HEK293 (cell line): ENCODE measurements at regions not wholly inside any gene's neighbourhood (a gene's known extent, or its start where the extent isn't known, plus 50 kb on each side); places are given as distances from the start of the nearest gene placed in this dataset.

Source experiments
- CTCF ChIP-seq: fragments of 450-650 bp; formaldehyde crosslinking; IDR thresholded peaks from 2 replicates; pipeline ENCODE4 v1.5.1; 2016; ENCODE audit warnings: missing biosample characterization, missing genetic modification characterization
- REST ChIP-seq: fragments of 450-650 bp; formaldehyde crosslinking; IDR thresholded peaks from 2 replicates; pipeline ENCODE4 v1.5.1; 2016; ENCODE audit warnings: missing biosample characterization, missing genetic modification characterization
- ZFP37 ChIP-seq: fragments of 450-650 bp; formaldehyde crosslinking; IDR thresholded peaks from 2 replicates; pipeline ENCODE4 v1.5.1; 2016; ENCODE audit warnings: missing biosample characterization, missing genetic modification characterization
- ZIC2 ChIP-seq: fragments of 450-650 bp; formaldehyde crosslinking; IDR thresholded peaks from 2 replicates; pipeline ENCODE4 v1.5.1; 2016; ENCODE audit warnings: missing biosample characterization, missing genetic modification characterization
- ZNF146 ChIP-seq: fragments of 450-650 bp; formaldehyde crosslinking; IDR thresholded peaks from 2 replicates; pipeline ENCODE4 v1.5.1; 2016; ENCODE audit warnings: missing biosample characterization, missing genetic modification characterization
- ZNF274 ChIP-seq, 2 experiments: fragments of 200-500 bp in 1 of 2; fragments of 450-650 bp in 1 of 2; sonication (Bioruptor generic) in 1 of 2; formaldehyde crosslinking in 1 of 2; IDR thresholded peaks; 2 replicates each; pipeline versions ENCODE4 v1.5.1 to v1.6.1; 2014 to 2016; ENCODE audit warnings: borderline replicate concordance in 1 of 2, inconsistent platforms in 1 of 2, low read length in 1 of 2, missing biosample characterization in 1 of 2, missing genetic modification characterization in 1 of 2
- ZNF529 ChIP-seq: fragments of 450-650 bp; formaldehyde crosslinking; IDR thresholded peaks from 2 replicates; pipeline ENCODE4 v1.5.1; 2017; ENCODE audit warnings: missing genetic modification characterization, missing biosample characterization; ENCODE audit not compliant: insufficient replicate concordance
- ZNF548 ChIP-seq: fragments of 450-650 bp; formaldehyde crosslinking; IDR thresholded peaks from 2 replicates; pipeline ENCODE4 v1.5.1; 2016; ENCODE audit warnings: missing biosample characterization, missing genetic modification characterization

- TF ChIP-seq ZFP37 (tag by site-specific recombination) (no peak), ZIC2 (no peak), REST (tag by site-specific recombination) (no peak), ZNF274 (IDR thresholded peaks at IDR 0.05; ENCODE audit: low read length) (no peak), ZNF274 (tag by site-specific recombination; IDR thresholded peaks at IDR 0.05; ENCODE audit: borderline replicate concordance) (no peak), ZNF548 (no peak), ZNF529 (tag by site-specific recombination) (no peak), CTCF (tag by site-specific recombination) (no peak), ZNF146 (tag by site-specific recombination) (no peak)
Observed at GRCh38 chr1:55951291-55951690, 628.1 kb downstream of the PLPP3 start.
